Spleen (tissue), 11 donors: ENCODE measurements at regions not wholly inside any gene's neighbourhood (a gene's known extent, or its start where the extent isn't known, plus 50 kb on each side); places are given as distances from the start of the nearest gene placed in this dataset.

Experiments
- DNase-seq: peaks from one replicate; pipeline ENCODE4 v3.0.0-alpha.2; 2020
- H3K27ac ChIP-seq, 8 donors: fragments of 200-600 bp; sonication (generic) in 7 of 8; 1 replicate in 4 of 8; 2 replicates in 4 of 8; pipeline versions ENCODE4 v1.5.0 to v1.8.0; 2016 to 2021; ENCODE audit warnings: inconsistent platforms in 4 of 8, mild to moderate bottlenecking in 4 of 8, moderate library complexity in 1 of 8
- H3K27me3 ChIP-seq, 7 donors: fragments of 200-600 bp; sonication (generic) in 6 of 7; replicated peaks in 1 of 7; 1 replicate in 4 of 7; 2 replicates in 3 of 7; pipeline versions ENCODE4 v1.5.0 to v1.8.0; 2016 to 2021; ENCODE audit warnings: inconsistent platforms in 3 of 7, mild to moderate bottlenecking in 1 of 7
- H3K36me3 ChIP-seq, 6 donors: fragments of 200-600 bp; sonication (generic) in 5 of 6; 1 replicate in 4 of 6; 2 replicates in 2 of 6; pipeline versions ENCODE4 v1.5.0 to v1.8.0; 2016 to 2021; ENCODE audit warnings: inconsistent platforms in 2 of 6
- H3K4me1 ChIP-seq, 6 donors: fragments of 200-600 bp; sonication (generic) in 5 of 6; 1 replicate in 3 of 6; 2 replicates in 3 of 6; pipeline versions ENCODE4 v1.5.0 to v1.8.0; 2016 to 2021; ENCODE audit warnings: inconsistent platforms in 3 of 6
- H3K4me3 ChIP-seq, 8 donors: fragments of 200-600 bp; sonication (generic) in 7 of 8; 1 replicate in 4 of 8; 2 replicates in 4 of 8; pipeline versions ENCODE4 v1.5.0 to v1.8.0; 2016 to 2021; ENCODE audit warnings: inconsistent platforms in 4 of 8, mild to moderate bottlenecking in 4 of 8, moderate library complexity in 2 of 8
- H3K9me3 ChIP-seq, 8 donors: fragments of 200-600 bp; sonication (generic) in 7 of 8; 1 replicate in 4 of 8; 2 replicates in 4 of 8; pipeline versions ENCODE4 v1.5.0 to v1.8.0; 2016 to 2021; ENCODE audit warnings: inconsistent platforms in 4 of 8
- CTCF ChIP-seq, 11 experiments: fragments of 200-600 bp in 7 of 11; fragments of 450-650 bp in 4 of 11; sonication (generic) in 4 of 11; IDR thresholded peaks in 8 of 11; conservative IDR thresholded peaks in 3 of 11; 1 replicate in 7 of 11; 2 replicates in 4 of 11; pipeline versions ENCODE4 v1.4.0 to v1.8.0; 2016 to 2021; ENCODE audit warnings: antibody characterized with exemption in 11 of 11, inconsistent platforms in 4 of 11, mild to moderate bottlenecking in 1 of 11
- POLR2A ChIP-seq, 3 donors: fragments of 450-650 bp; IDR thresholded peaks; one replicate each; pipeline ENCODE4 v1.5.1; 2017; ENCODE audit warnings: antibody characterized with exemption in 3 of 3, mild to moderate bottlenecking in 1 of 3
- POLR2AphosphoS5 ChIP-seq, 3 donors: sonication (generic); formaldehyde crosslinking; IDR thresholded peaks; one replicate each; pipeline ENCODE4 v1.5.1; 2017; ENCODE audit warnings: antibody characterized with exemption in 3 of 3
- WGBS, 5 donors: extraction: QIAGEN DNeasy Blood & Tissue Kit in 3 of 5; methylation state at CpG; one replicate each; pipeline versions ENCODE4 v1.1.5 to v1.1.7; 2013 to 2018; 5-methylcytosine and 5-hydroxymethylcytosine counted together
- intact Hi-C: fragments of 100-400 bp; cut with DNase I; formaldehyde crosslinking; loops from one replicate; pipeline ENCODE4 v1.15.0; 2023; ENCODE audit warnings: low total_unique reads
- donor health status: healthy with polysubstance abuse.
- donor health status: DM: no; HTN: no; CAD: no; lungs with moderate emphysema.
- donor health status: DM: no; HTN: no; CAD: no.
- donor health status: Bipolar disorder and iron deficiency.
- donor health status: healthy.
- donor health status: DM: no; HTN: no; CAD: no.
- donor health status: DM: yes; HTN: yes; CAD: no.

- TF ChIP-seq CTCF (IDR thresholded peaks at IDR 0.05 in 8 of 11, conservative IDR thresholded peaks at IDR 0.05 in 3 of 11), result no peak
- TF ChIP-seq POLR2AphosphoS5 (IDR thresholded peaks at IDR 0.05), result no peak
- TF ChIP-seq POLR2A (IDR thresholded peaks at IDR 0.05), result no peak
- intact Hi-C loops, result no loop called here
- WGBS, 5 donors, result 73 to 85% (median 77%) methylated on average over 7 of the region's 7 CpGs
Observed at GRCh38 chr4:32427566-32427965, 1707.4 kb downstream of the PCDH7 start.

GRCh38 chr4:32429151-32429550, 1709.0 kb downstream of the PCDH7 start:
- Histone ChIP-seq H3K27ac (no peak overlapping the region), H3K27me3 (no peaks in the 10 kb centered on the region), H3K4me3 (no peak overlapping the region), H3K9me3 (peaks cover 0 to 7% (median under 1%) of the 10 kb centered on the region in 8 donors), H3K36me3 (no peaks in the 10 kb centered on the region), H3K4me1 (no peaks in the 10 kb centered on the region)
- TF ChIP-seq POLR2AphosphoS5 (IDR thresholded peaks at IDR 0.05) (no peak), CTCF (IDR thresholded peaks at IDR 0.05 in 8 of 11, conservative IDR thresholded peaks at IDR 0.05 in 3 of 11) (no peak), POLR2A (IDR thresholded peaks at IDR 0.05) (no peak)
- 54 to 70% (median 65%) methylated on average over 2 of the region's 2 CpGs for WGBS, 5 donors
- intact Hi-C loops, result no loop called here
- DNase-seq, result no peak

More at GRCh38 chr4:32427566-32427965, 1707.4 kb downstream of the PCDH7 start:
- no peak overlapping the region for H3K27ac ChIP-seq
- H3K27me3 ChIP-seq, result no peaks in the 10 kb centered on the region
- no peak overlapping the region for H3K4me3 ChIP-seq
- H3K36me3 ChIP-seq, result no peaks in the 10 kb centered on the region
- no peak for DNase-seq
- peaks cover 0 to 22% (median 16%) of the 10 kb centered on the region in 8 donors for H3K9me3 ChIP-seq
- no peaks in the 10 kb centered on the region for H3K4me1 ChIP-seq

- Histone ChIP-seq H3K4me3 (no peak overlapping the region), H3K4me1 (no peaks in the 10 kb centered on the region), H3K36me3 (no peaks in the 10 kb centered on the region), H3K27ac (no peak overlapping the region), H3K27me3 (no peaks in the 10 kb centered on the region), H3K9me3 (peaks cover 0 to 6% (median 0%) of the 10 kb centered on the region in 8 donors)
- TF ChIP-seq POLR2AphosphoS5 (IDR thresholded peaks at IDR 0.05), result no peak
- no peak for TF ChIP-seq CTCF (IDR thresholded peaks at IDR 0.05 in 8 of 11, conservative IDR thresholded peaks at IDR 0.05 in 3 of 11)
- TF ChIP-seq POLR2A (IDR thresholded peaks at IDR 0.05), result no peak
- intact Hi-C loops, result no loop called here
- DNase-seq, result no peak
- WGBS, 5 donors, result 72 to 91% (median 78%) methylated on average over 2 of the region's 2 CpGs
Observed at GRCh38 chr4:32435308-32435707, 1715.1 kb downstream of the PCDH7 start.

GRCh38 chr4:32436816-32437215, 1716.6 kb downstream of the PCDH7 start:
- intact Hi-C loops, result no loop called here
- peaks cover 0 to 6% (median 0%) of the 10 kb centered on the region in 8 donors for H3K9me3 ChIP-seq
- no peak for DNase-seq
- H3K4me3 ChIP-seq, result no peak overlapping the region
- H3K27ac ChIP-seq, result no peak overlapping the region
- 76 to 85% (median 80%) methylated on average over 3 of the region's 3 CpGs for WGBS, 5 donors
- no peaks in the 10 kb centered on the region for H3K4me1 ChIP-seq
- H3K27me3 ChIP-seq, result no peaks in the 10 kb centered on the region
- no peak for TF ChIP-seq POLR2AphosphoS5 (IDR thresholded peaks at IDR 0.05)
- TF ChIP-seq CTCF (IDR thresholded peaks at IDR 0.05 in 8 of 11, conservative IDR thresholded peaks at IDR 0.05 in 3 of 11), result no peak
- no peaks in the 10 kb centered on the region for H3K36me3 ChIP-seq
